ENCODE measurements at regions not wholly inside any gene's neighbourhood (a gene's known extent, or its start where the extent isn't known, plus 50 kb on each side); places are given as distances from the start of the nearest gene placed in this dataset.

DNA sequence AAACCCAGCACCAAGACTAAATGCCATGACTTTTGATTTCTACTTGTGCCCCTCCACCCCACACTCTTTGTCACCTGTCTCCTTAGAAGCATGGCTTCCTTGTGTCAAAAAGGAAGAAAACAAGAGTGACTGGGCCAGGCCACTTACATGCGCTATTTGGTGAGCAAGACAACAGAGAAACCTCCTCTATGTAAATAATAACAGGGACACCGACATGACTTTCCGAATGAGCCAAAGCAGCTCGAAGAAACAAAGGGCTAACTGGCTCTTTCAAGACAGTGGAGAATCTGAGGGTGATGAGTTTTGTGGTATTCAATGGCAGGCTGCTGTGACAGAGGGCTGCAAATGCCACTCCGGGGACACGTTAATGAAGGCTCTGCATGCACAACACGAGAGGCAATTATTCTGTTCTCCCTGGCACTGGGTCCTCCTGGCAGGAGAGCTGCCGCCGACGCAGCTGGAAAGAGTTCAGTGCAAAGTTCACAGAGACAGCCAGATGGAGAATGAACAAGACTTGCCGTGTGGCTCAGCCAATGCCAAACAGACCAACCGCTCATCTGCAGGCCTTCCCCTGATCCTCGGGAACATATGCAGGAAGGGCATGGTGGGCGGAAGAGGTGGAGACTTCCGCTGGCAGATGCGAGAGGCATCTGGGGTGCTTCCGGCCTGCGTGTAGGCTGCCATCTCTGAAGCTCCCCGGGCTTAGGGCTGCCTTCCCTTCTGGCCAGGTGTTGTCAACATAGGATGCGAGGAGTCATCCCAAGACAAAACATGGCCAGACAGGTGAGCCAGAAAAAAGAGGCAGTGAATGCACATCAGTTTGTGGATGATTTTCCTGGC lies 59.1 kb upstream of the SMNDC1 start:
- Histone ChIP-seq H2AFZ (ENCODE audit: low read depth, low read length) (no peak overlapping the region), H3K36me3 (ENCODE audit: control insufficient read depth, insufficient read depth, low read length) (no peaks in the 10 kb centered on the region), H3K79me2 (ENCODE audit: control insufficient read depth, insufficient read depth, low read length) (no peaks in the 10 kb centered on the region), H3K9ac (ENCODE audit: insufficient read depth in 1 of 2, low read depth in 2 of 2, low read length in 2 of 2) (no peak overlapping the region; a peak in 1 of 4 replicates), H3K9me1 (ENCODE audit: control insufficient read depth, insufficient read depth, low read length) (no peaks in the 10 kb centered on the region), H3K9me3 (replicated peaks; ENCODE audit: control insufficient read depth, insufficient read depth, low read depth, low read length) (no peaks in the 10 kb centered on the region), H3K27ac (ENCODE audit: extremely low read depth, low read depth, low read length) (no peak overlapping the region), H3K4me1 (replicated peaks in 1 of 2; ENCODE audit: control insufficient read depth in 2 of 2, insufficient read depth in 2 of 2, low read length in 2 of 2) (peaks cover 0 to 14% of the 10 kb centered on the region in 2 experiments; a peak in 2 of 5 replicates), H3K27me3 (ENCODE audit: control insufficient read depth in 2 of 2, insufficient read depth in 2 of 2, low read length in 2 of 2) (peaks cover 2 to 30% of the 10 kb centered on the region in 2 experiments; a peak in 4 of 5 replicates), H3K4me3 (no peak overlapping the region), H4K20me1 (replicated peaks; ENCODE audit: control insufficient read depth, insufficient read depth, low read length) (no peaks in the 10 kb centered on the region), H3K4me2 (ENCODE audit: insufficient read depth, low read length) (no peak overlapping the region)
- WGBS (ENCODE audit: insufficient coverage, low coverage, missing lambda C conversion rate) = 17% methylated on average over 13 of the region's 20 CpGs
- in situ Hi-C loops (cut with MboI) (no loop called here), intact Hi-C loops (cut with micrococcal nuclease) (no loop called here)
- FAIRE-seq (no peak), ATAC-seq (no peak), DNase-seq (ENCODE audit: extremely low read depth in 1 of 4, low spot score in 3 of 4) (no peak)
- CTCF ChIA-PET (ENCODE audit: low intra/inter-chr PET ratio) = interaction anchor here (0.6 kb wide), 1 partner anchor 29 kb away, joined by 3 read pairs; no protein-coding TSS in a partner anchor
- POLR2A ChIA-PET = interaction anchor here (0.6 kb wide), 2 partner anchors 97 to 316 kb away, joined by 3 read pairs; no protein-coding TSS in a partner anchor
- no TSS peak for BruUV-seq (replicated peaks)
- TF ChIP-seq ARID1B (IDR thresholded peaks at IDR 0.05) (no peak), SAFB (IDR thresholded peaks at IDR 0.05; ENCODE audit: borderline replicate concordance, low read depth, low read length) (no peak), NCOA4 (IDR thresholded peaks at IDR 0.05; ENCODE audit: partially characterized antibody) (no peak), ZNF699 (CRISPR knock-in tag; IDR thresholded peaks at IDR 0.05; ENCODE audit: insufficient replicate concordance) (no peak), ZHX1 (conservative IDR thresholded peaks at IDR 0.05; ENCODE audit: low read length) (no peak), NRF1 (conservative IDR thresholded peaks at IDR 0.05 in 1 of 2, IDR thresholded peaks at IDR 0.05 in 1 of 2) (no peak), ZNF512 (tag; IDR thresholded peaks at IDR 0.05) (no peak), TEAD2 (tag; IDR thresholded peaks at IDR 0.05) (no peak), TCF7 (IDR thresholded peaks at IDR 0.05; ENCODE audit: borderline replicate concordance) (no peak), RNF2 (IDR thresholded peaks at IDR 0.05) (no peak), ZNF644 (tag; IDR thresholded peaks at IDR 0.05; ENCODE audit: low read depth) (no peak), SIN3B (IDR thresholded peaks at IDR 0.05; ENCODE audit: low read depth) (no peak)
- TF ChIP-seq, protein P1, sequence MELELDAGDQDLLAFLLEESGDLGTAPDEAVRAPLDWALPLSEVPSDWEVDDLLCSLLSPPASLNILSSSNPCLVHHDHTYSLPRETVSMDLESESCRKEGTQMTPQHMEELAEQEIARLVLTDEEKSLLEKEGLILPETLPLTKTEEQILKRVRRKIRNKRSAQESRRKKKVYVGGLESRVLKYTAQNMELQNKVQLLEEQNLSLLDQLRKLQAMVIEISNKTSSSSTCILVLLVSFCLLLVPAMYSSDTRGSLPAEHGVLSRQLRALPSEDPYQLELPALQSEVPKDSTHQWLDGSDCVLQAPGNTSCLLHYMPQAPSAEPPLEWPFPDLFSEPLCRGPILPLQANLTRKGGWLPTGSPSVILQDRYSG (tag; conservative IDR thresholded peaks at IDR 0.05; ENCODE audit: low read depth) = no peak
- TF ChIP-seq, protein P2, sequence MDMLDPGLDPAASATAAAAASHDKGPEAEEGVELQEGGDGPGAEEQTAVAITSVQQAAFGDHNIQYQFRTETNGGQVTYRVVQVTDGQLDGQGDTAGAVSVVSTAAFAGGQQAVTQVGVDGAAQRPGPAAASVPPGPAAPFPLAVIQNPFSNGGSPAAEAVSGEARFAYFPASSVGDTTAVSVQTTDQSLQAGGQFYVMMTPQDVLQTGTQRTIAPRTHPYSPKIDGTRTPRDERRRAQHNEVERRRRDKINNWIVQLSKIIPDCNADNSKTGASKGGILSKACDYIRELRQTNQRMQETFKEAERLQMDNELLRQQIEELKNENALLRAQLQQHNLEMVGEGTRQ (CRISPR knock-in tag; IDR thresholded peaks at IDR 0.05) = no peak

Measured in K562 (cell line).